ENCODE measurements at regions not wholly inside any gene's neighbourhood (a gene's known extent, or its start where the extent isn't known, plus 50 kb on each side); places are given as distances from the start of the nearest gene placed in this dataset.

DNA sequence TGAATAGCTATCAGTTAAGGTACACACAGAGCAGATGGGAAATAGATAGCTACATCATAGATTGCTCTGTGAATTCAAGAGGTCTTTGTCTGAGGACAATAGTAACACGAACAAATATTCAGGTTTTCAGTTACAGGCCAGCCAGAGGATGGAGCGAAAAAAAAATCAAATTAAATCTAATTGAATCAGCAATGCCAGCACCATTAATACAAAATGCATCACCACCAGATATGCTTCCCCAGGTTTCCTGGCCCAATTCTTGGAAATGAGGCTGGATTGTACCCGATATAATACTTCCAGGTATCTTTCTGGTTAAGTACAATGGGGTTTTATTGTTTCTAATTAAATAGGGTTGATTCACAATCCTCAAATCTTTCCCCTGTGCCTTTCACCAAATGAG lies 975.8 kb upstream of the AUTS2 start:
- H3K27ac ChIP-seq (ENCODE audit: low read depth in 1 of 2, low read length in 2 of 2): no peak overlapping the region
- H3K27me3 ChIP-seq (ENCODE audit: control insufficient read depth in 4 of 4, insufficient read depth in 4 of 4, low read length in 3 of 4): no peaks in the 10 kb centered on the region
- no peak for DNase-seq (ENCODE audit: low spot score)
- H3K36me3 ChIP-seq (ENCODE audit: control insufficient read depth in 4 of 4, insufficient read depth in 3 of 4, low read depth in 1 of 4, low read length in 3 of 4): no peaks in the 10 kb centered on the region
- TF ChIP-seq GABPA (IDR thresholded peaks at IDR 0.05 in 1 of 2, conservative IDR thresholded peaks at IDR 0.05 in 1 of 2) (no peak), FOXA2 (IDR thresholded peaks at IDR 0.05) (no peak), YY1 (IDR thresholded peaks at IDR 0.05) (no peak), HNF4G (IDR thresholded peaks at IDR 0.05) (no peak), NR2F2 (IDR thresholded peaks at IDR 0.05) (no peak), HNF4A (conservative IDR thresholded peaks at IDR 0.05) (no peak), JUND (IDR thresholded peaks at IDR 0.05) (no peak), EGR1 (IDR thresholded peaks at IDR 0.05; ENCODE audit: low read depth in 2 of 2) (no peak)
- TF ChIP-seq, protein P1, sequence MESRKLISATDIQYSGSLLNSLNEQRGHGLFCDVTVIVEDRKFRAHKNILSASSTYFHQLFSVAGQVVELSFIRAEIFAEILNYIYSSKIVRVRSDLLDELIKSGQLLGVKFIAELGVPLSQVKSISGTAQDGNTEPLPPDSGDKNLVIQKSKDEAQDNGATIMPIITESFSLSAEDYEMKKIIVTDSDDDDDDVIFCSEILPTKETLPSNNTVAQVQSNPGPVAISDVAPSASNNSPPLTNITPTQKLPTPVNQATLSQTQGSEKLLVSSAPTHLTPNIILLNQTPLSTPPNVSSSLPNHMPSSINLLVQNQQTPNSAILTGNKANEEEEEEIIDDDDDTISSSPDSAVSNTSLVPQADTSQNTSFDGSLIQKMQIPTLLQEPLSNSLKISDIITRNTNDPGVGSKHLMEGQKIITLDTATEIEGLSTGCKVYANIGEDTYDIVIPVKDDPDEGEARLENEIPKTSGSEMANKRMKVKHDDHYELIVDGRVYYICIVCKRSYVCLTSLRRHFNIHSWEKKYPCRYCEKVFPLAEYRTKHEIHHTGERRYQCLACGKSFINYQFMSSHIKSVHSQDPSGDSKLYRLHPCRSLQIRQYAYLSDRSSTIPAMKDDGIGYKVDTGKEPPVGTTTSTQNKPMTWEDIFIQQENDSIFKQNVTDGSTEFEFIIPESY (IDR thresholded peaks at IDR 0.05): no peak
- TF ChIP-seq, protein P2, sequence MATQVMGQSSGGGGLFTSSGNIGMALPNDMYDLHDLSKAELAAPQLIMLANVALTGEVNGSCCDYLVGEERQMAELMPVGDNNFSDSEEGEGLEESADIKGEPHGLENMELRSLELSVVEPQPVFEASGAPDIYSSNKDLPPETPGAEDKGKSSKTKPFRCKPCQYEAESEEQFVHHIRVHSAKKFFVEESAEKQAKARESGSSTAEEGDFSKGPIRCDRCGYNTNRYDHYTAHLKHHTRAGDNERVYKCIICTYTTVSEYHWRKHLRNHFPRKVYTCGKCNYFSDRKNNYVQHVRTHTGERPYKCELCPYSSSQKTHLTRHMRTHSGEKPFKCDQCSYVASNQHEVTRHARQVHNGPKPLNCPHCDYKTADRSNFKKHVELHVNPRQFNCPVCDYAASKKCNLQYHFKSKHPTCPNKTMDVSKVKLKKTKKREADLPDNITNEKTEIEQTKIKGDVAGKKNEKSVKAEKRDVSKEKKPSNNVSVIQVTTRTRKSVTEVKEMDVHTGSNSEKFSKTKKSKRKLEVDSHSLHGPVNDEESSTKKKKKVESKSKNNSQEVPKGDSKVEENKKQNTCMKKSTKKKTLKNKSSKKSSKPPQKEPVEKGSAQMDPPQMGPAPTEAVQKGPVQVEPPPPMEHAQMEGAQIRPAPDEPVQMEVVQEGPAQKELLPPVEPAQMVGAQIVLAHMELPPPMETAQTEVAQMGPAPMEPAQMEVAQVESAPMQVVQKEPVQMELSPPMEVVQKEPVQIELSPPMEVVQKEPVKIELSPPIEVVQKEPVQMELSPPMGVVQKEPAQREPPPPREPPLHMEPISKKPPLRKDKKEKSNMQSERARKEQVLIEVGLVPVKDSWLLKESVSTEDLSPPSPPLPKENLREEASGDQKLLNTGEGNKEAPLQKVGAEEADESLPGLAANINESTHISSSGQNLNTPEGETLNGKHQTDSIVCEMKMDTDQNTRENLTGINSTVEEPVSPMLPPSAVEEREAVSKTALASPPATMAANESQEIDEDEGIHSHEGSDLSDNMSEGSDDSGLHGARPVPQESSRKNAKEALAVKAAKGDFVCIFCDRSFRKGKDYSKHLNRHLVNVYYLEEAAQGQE (IDR thresholded peaks at IDR 0.05): no peak
- TF ChIP-seq, protein P3, sequence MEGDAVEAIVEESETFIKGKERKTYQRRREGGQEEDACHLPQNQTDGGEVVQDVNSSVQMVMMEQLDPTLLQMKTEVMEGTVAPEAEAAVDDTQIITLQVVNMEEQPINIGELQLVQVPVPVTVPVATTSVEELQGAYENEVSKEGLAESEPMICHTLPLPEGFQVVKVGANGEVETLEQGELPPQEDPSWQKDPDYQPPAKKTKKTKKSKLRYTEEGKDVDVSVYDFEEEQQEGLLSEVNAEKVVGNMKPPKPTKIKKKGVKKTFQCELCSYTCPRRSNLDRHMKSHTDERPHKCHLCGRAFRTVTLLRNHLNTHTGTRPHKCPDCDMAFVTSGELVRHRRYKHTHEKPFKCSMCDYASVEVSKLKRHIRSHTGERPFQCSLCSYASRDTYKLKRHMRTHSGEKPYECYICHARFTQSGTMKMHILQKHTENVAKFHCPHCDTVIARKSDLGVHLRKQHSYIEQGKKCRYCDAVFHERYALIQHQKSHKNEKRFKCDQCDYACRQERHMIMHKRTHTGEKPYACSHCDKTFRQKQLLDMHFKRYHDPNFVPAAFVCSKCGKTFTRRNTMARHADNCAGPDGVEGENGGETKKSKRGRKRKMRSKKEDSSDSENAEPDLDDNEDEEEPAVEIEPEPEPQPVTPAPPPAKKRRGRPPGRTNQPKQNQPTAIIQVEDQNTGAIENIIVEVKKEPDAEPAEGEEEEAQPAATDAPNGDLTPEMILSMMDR (IDR thresholded peaks at IDR 0.05; ENCODE audit: low read depth, low read length, missing input control): no peak
- TF ChIP-seq, protein P4, sequence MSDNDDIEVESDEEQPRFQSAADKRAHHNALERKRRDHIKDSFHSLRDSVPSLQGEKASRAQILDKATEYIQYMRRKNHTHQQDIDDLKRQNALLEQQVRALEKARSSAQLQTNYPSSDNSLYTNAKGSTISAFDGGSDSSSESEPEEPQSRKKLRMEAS (IDR thresholded peaks at IDR 0.05): no peak
- no peak overlapping the region for H3K9ac ChIP-seq (ENCODE audit: low read depth in 1 of 2, low read length in 2 of 2)
- peaks cover 0 to 4% (median 2%) of the 10 kb centered on the region in 4 donors for H3K9me3 ChIP-seq (ENCODE audit: control insufficient read depth in 4 of 4, low read length in 3 of 4)
- 56% methylated on average over 3 of the region's 3 CpGs for WGBS
- no peak overlapping the region for H3K4me3 ChIP-seq (ENCODE audit: low read depth in 1 of 3, low read length in 3 of 3)
- no peaks in the 10 kb centered on the region for H3K4me1 ChIP-seq (ENCODE audit: control insufficient read depth in 4 of 4, insufficient read depth in 4 of 4, low read length in 3 of 4)

DNA sequence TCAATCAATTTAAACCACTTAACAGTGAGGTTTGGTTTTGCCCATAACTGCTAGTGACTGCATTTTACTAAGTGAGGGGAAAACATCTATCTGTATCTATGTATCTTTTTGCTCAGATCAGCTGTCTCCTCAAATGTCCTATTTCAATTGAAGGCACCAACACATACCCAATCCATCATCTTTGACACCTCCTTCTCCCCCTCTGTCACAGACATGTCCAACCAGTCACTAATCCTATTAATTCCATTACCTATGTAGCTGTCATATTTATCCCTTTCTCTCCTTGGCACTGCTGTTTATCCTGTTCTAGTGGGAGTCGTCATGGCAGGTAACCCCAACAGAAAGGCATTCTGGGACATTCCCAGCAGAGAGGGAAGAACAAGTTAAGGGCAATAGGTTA lies 975.2 kb upstream of the AUTS2 start:
- no peaks in the 10 kb centered on the region for H3K36me3 ChIP-seq (ENCODE audit: control insufficient read depth in 4 of 4, insufficient read depth in 3 of 4, low read depth in 1 of 4, low read length in 3 of 4)
- WGBS: 57% methylated on average over 1 of the region's 1 CpG
- H3K27ac ChIP-seq (ENCODE audit: low read depth in 1 of 2, low read length in 2 of 2): no peak overlapping the region
- no peak overlapping the region for H3K9ac ChIP-seq (ENCODE audit: low read depth in 1 of 2, low read length in 2 of 2)
- DNase-seq (ENCODE audit: low spot score): no peak
- H3K9me3 ChIP-seq (ENCODE audit: control insufficient read depth in 4 of 4, low read length in 3 of 4): peaks cover 0 to under 1% (median 0%) of the 10 kb centered on the region in 4 donors
- no peaks in the 10 kb centered on the region for H3K27me3 ChIP-seq (ENCODE audit: control insufficient read depth in 4 of 4, insufficient read depth in 4 of 4, low read length in 3 of 4)
- TF ChIP-seq NR2F2 (IDR thresholded peaks at IDR 0.05) (no peak), SP1 (IDR thresholded peaks at IDR 0.05) (no peak), JUND (IDR thresholded peaks at IDR 0.05) (no peak)
- TF ChIP-seq, protein P5, sequence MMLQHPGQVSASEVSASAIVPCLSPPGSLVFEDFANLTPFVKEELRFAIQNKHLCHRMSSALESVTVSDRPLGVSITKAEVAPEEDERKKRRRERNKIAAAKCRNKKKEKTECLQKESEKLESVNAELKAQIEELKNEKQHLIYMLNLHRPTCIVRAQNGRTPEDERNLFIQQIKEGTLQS (IDR thresholded peaks at IDR 0.05): no peak
- TF ChIP-seq, protein P1 (IDR thresholded peaks at IDR 0.05): no peak
- TF ChIP-seq, protein P4 (IDR thresholded peaks at IDR 0.05): no peak
- H3K4me1 ChIP-seq (ENCODE audit: control insufficient read depth in 4 of 4, insufficient read depth in 4 of 4, low read length in 3 of 4): no peaks in the 10 kb centered on the region
- no peak overlapping the region for H3K4me3 ChIP-seq (ENCODE audit: low read depth in 1 of 3, low read length in 3 of 3)
